Body of pancreas (tissue), 4 donors: ENCODE measurements at regions not wholly inside any gene's neighbourhood (a gene's known extent, or its start where the extent isn't known, plus 50 kb on each side); places are given as distances from the start of the nearest gene placed in this dataset.

Experiments used
- POLR2A ChIP-seq, 3 donors: fragments of 450-650 bp; IDR thresholded peaks; one replicate each; pipeline ENCODE4 v1.6.1; 2016; ENCODE audit warnings: antibody characterized with exemption in 3 of 3, mild to moderate bottlenecking in 2 of 3
- TF ChIP-seq, protein P1 (sequence below), 7 experiments: fragments of 450-650 bp in 4 of 7; fragments of 200-600 bp in 3 of 7; sonication (generic) in 3 of 7; IDR thresholded peaks; one replicate each; pipeline ENCODE4 v1.5.1; 2016 to 2019; ENCODE audit warnings: antibody characterized with exemption in 7 of 7

GRCh38 chr5:23776684-23777083 lies 269.3 kb downstream of the PRDM9 start:
- TF ChIP-seq POLR2A (IDR thresholded peaks at IDR 0.05) = no peak
- TF ChIP-seq, protein P1, sequence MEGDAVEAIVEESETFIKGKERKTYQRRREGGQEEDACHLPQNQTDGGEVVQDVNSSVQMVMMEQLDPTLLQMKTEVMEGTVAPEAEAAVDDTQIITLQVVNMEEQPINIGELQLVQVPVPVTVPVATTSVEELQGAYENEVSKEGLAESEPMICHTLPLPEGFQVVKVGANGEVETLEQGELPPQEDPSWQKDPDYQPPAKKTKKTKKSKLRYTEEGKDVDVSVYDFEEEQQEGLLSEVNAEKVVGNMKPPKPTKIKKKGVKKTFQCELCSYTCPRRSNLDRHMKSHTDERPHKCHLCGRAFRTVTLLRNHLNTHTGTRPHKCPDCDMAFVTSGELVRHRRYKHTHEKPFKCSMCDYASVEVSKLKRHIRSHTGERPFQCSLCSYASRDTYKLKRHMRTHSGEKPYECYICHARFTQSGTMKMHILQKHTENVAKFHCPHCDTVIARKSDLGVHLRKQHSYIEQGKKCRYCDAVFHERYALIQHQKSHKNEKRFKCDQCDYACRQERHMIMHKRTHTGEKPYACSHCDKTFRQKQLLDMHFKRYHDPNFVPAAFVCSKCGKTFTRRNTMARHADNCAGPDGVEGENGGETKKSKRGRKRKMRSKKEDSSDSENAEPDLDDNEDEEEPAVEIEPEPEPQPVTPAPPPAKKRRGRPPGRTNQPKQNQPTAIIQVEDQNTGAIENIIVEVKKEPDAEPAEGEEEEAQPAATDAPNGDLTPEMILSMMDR (IDR thresholded peaks at IDR 0.05) = no peak
